Mesodermal cell (in vitro differentiated cells): ENCODE measurements at regions not wholly inside any gene's neighbourhood (a gene's known extent, or its start where the extent isn't known, plus 50 kb on each side); places are given as distances from the start of the nearest gene placed in this dataset.
A peak's percentile ranks its signal among the peaks of the same experiment; 100 is the strongest.

Source experiments
- H3K27ac ChIP-seq: 2 replicates; pipeline ENCODE4 v1.7.0; 2013; ENCODE audit warnings: mild to moderate bottlenecking, low read depth, low read length, moderate library complexity; ENCODE audit not compliant: severe bottlenecking
- H3K36me3 ChIP-seq: 2 replicates; pipeline ENCODE4 v1.7.1; 2013; ENCODE audit warnings: mild to moderate bottlenecking, low read length, moderate library complexity; ENCODE audit not compliant: control insufficient read depth, insufficient read depth
- H3K4me1 ChIP-seq: one replicate; pipeline ENCODE4 v1.7.1; 2013; ENCODE audit warnings: mild to moderate bottlenecking, low read length; ENCODE audit not compliant: insufficient read depth, control insufficient read depth, poor library complexity, severe bottlenecking
- H3K4me3 ChIP-seq: 2 replicates; pipeline ENCODE4 v1.7.0; 2013; ENCODE audit warnings: low read length, control low read depth, mild to moderate bottlenecking; ENCODE audit not compliant: insufficient read depth, poor library complexity, severe bottlenecking; ENCODE audit errors: extremely low read depth
- H3K9me3 ChIP-seq: 2 replicates; pipeline ENCODE4 v1.7.1; 2013; ENCODE audit warnings: mild to moderate bottlenecking, low read length, moderate library complexity; ENCODE audit not compliant: control insufficient read depth
- WGBS, 2 experiments: methylation state at CpG; one replicate each; pipeline ENCODE4 v1.1.5; 2013; ENCODE audit warnings: missing lambda C conversion rate in 2 of 2; ENCODE audit not compliant: insufficient coverage in 2 of 2; 5-methylcytosine and 5-hydroxymethylcytosine counted together

- Histone ChIP-seq H3K4me3 (no peak overlapping the region), H3K4me1 (peaks cover 7% of the 10 kb centered on the region), H3K9me3 (no peaks in the 10 kb centered on the region), H3K27ac (peak overlapping the region; percentile 29), H3K36me3 (no peaks in the 10 kb centered on the region)
- WGBS, 2 experiments: 78 to 85% methylated on average over 17 to 18 of the region's 19 CpGs
Observed at GRCh38 chr14:104383996-104384775, 195.4 kb upstream of the C14orf180 start.

DNA sequence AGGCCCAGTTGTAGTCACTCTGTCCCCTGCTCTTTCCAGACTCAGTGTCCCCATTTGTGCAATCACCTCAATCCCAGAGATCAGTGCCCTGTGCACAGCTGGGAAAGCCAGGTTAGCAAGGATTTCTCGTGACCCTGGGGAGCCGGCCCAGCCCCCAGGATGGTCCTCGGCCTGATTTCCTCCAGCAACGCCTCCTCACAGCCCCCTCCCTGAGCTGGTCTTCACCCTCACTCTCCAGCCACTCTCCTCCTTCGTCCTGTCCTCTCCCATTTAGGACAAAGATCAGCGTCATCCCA, 194.8 kb upstream of the C14orf180 start:
- no peaks in the 10 kb centered on the region for H3K36me3 ChIP-seq
- peaks cover 7% of the 10 kb centered on the region for H3K4me1 ChIP-seq
- H3K9me3 ChIP-seq: no peaks in the 10 kb centered on the region
- WGBS, 2 experiments: 59 to 66% methylated on average over 4 to 6 of the region's 6 CpGs
- H3K27ac ChIP-seq: no peak overlapping the region
- H3K4me3 ChIP-seq: no peak overlapping the region

- peaks cover 7% of the 10 kb centered on the region for H3K4me1 ChIP-seq
- no peaks in the 10 kb centered on the region for H3K9me3 ChIP-seq
- H3K36me3 ChIP-seq: no peaks in the 10 kb centered on the region
- WGBS, 2 experiments: 82 to 87% methylated on average over 14 to 15 of the region's 15 CpGs
- H3K27ac ChIP-seq: no peak overlapping the region
- H3K4me3 ChIP-seq: no peak overlapping the region
Observed at GRCh38 chr14:104385111-104385510, 194.5 kb upstream of the C14orf180 start.

- WGBS, 2 experiments: 87 to 93% methylated on average over 17 to 18 of the region's 20 CpGs
- Histone ChIP-seq H3K4me3 (no peak overlapping the region), H3K27ac (no peak overlapping the region), H3K4me1 (peaks cover 7% of the 10 kb centered on the region), H3K36me3 (no peaks in the 10 kb centered on the region), H3K9me3 (no peaks in the 10 kb centered on the region)
Observed at GRCh38 chr14:104385531-104386101, 193.9 kb upstream of the C14orf180 start.

- no peaks in the 10 kb centered on the region for H3K36me3 ChIP-seq
- H3K4me3 ChIP-seq: no peak overlapping the region
- H3K9me3 ChIP-seq: no peaks in the 10 kb centered on the region
- H3K27ac ChIP-seq: no peak overlapping the region
- WGBS, 2 experiments: 94 to 95% methylated on average over 21 to 23 of the region's 26 CpGs
- H3K4me1 ChIP-seq: peaks cover 7% of the 10 kb centered on the region
Observed at GRCh38 chr14:104386151-104386841, 193.3 kb upstream of the C14orf180 start.

DNA sequence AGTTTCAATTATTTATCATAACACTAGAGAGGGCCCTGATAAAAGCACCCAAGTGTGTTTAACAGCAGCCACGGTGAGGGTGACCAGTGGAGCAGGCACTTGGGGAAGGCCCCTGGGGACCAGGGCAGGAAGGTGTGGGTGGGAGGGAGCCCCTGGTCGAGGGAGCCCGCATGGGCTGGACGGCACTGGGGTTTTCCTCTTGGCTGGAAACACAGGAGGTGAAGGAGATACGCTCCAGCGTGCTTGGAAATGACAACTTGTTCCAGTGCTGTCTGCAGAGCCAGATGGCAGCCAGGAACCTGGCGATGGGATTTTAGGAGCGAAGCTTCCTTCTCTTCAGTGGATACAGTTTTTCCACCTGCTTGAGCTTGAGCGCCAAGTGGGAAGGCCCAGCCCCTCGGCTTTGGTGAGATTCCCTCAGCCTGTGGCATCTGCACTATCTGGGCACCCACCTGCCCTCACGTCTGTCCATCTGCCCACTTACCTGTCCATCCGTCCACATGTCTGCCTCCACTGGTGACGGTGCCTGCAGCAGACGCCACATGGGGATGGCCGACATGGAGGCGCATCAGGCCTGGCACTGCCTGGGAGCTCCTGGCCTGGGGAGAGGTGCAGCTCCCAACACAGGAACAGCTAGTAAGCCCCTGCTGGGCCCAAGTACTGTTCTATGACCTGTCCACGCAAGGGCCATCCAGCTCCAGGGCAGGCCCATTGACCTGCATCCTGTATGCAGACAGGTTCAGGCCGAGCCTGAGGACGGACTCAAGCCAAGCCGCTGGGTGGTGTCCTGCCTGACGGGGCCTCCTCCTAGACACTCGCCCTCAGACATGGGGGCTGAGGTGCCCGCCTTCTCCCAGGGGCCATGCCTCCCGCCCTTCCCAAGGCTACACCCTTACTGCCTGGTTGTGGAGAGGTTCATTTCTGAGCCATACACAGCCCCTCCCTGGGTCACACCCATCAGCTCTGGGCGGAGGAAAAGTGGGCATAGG, 192.2 kb upstream of the C14orf180 start:
- Histone ChIP-seq H3K4me1 (peaks cover 7% of the 10 kb centered on the region), H3K27ac (no peak overlapping the region), H3K9me3 (no peaks in the 10 kb centered on the region), H3K36me3 (no peaks in the 10 kb centered on the region), H3K4me3 (no peak overlapping the region)
- 91 to 94% methylated on average over 20 to 24 of the region's 25 CpGs for WGBS, 2 experiments

- no peak overlapping the region for H3K27ac ChIP-seq
- WGBS, 2 experiments: 89 to 93% methylated on average over 24 to 28 of the region's 28 CpGs
- no peaks in the 10 kb centered on the region for H3K9me3 ChIP-seq
- H3K36me3 ChIP-seq: no peaks in the 10 kb centered on the region
- peaks cover 7% of the 10 kb centered on the region for H3K4me1 ChIP-seq
- no peak overlapping the region for H3K4me3 ChIP-seq
Observed at GRCh38 chr14:104388011-104388521, 191.5 kb upstream of the C14orf180 start.

DNA sequence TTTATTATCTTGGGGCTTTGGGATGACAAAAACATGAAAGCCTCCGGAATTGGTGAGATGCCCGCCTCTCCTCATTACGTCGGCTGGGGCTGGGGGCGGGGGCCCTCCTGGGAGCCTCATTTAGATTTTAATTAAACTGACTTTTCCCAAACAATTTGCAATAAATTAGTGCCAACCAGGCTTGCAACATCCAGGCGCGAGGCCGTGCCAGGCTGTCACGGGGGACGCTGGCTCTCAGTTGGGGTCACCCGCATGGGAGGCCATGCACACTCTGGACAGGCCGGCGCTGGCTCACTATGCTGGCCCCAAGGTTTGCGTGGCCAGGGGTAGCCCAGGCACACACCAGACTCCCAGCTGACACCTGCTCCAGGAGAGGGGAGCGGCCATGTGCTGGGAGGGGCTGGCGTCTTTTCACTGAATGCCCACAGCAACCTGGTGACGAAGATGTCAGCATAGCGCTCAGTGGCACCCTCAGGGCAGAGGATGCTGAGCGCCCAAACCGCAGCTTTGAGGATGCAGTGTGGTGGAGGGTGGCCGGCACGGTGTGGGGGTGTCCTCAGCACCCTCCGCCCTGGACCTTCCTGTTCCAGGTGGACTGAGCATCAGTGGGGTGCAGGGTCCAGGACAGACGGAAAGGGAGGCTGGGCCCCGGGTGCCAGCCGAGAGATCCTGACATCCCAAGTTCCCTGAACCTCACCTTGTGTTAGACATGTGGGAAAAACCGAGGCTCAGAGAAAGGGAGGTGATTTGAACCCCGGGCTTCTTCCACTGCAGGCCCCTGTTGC, 190.8 kb upstream of the C14orf180 start:
- Histone ChIP-seq H3K27ac (no peak overlapping the region), H3K36me3 (no peaks in the 10 kb centered on the region), H3K4me1 (peaks cover 4% of the 10 kb centered on the region), H3K4me3 (no peak overlapping the region), H3K9me3 (no peaks in the 10 kb centered on the region)
- WGBS, 2 experiments: 95% methylated on average over 22 to 25 of the region's 28 CpGs

- H3K4me1 ChIP-seq: no peaks in the 10 kb centered on the region
- no peak overlapping the region for H3K4me3 ChIP-seq
- no peaks in the 10 kb centered on the region for H3K9me3 ChIP-seq
- no peak overlapping the region for H3K27ac ChIP-seq
- 88 to 91% methylated on average over 27 to 28 of the region's 28 CpGs for WGBS, 2 experiments
- H3K36me3 ChIP-seq: no peaks in the 10 kb centered on the region
Observed at GRCh38 chr14:104389326-104390220, 190.0 kb upstream of the C14orf180 start.
